AG08396 (cell line): ENCODE measurements at regions not wholly inside any gene's neighbourhood (a gene's known extent, or its start where the extent isn't known, plus 50 kb on each side); places are given as distances from the start of the nearest gene placed in this dataset.

Experiments used
- DNase-seq: peaks from one replicate; pipeline ENCODE4 v3.0.0; 2012; ENCODE audit warnings: low spot score, mixed read lengths

DNA sequence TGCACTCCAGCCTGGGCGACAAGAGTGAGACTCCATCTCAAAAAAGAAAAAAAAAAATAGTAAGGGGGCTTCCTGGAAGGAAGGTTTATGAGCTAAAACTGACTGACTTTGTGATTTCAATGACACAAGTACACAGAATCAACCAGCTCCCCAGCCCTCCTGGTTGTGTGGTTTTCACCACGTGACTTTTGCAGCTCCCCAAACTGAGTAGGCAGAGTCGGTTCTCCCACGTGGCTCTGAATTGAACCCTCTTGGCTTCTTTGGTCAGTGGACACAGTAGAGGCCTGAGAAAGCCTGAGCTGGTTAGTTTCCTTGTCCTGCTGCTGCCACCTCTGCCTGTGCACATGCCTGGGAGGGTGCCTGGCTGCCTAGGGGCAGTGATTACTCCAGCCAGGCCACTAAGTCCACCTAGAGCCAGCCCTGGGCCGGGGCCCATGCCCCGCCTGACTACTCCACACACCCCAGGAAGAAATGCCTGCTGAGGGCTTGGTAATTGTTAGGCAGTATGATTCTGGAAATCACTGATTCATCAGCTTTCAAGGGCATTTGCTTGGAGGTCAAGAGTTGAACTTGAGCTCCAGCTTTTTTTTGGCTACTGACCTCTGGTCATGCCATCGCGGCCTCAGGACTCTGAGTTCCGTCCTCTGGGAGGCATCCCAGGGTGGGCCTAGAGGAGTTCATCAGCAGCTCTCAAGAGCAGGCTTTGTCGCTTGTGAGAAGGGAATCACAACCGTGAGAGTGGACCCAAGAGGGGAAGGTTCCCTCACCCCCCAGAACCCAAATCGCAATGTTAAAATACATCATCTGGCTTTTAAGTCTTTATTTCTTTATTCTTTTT is 431.9 kb upstream of the HS6ST1 start:
- DNase-seq: no peak

DNA sequence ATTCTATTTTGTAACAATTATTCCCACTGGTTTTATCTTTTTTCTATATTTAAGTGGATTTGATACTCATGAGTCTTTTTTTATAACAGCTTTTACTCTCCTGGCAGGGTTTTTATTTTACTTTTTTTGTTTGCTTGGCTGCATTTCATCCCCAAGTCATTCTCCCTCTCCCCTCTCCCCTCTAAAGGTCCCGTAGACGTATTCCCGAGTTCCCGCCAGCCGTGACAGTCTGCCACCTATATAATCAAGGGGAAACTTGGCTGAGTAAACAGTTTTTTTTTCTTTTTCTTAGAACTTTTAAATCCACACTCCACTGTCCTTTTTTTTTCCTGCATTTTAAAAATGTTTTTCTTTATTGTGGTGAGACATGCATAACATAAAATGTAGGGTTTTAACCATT is 433.1 kb upstream of the HS6ST1 start:
- DNase-seq: no peak

DNA sequence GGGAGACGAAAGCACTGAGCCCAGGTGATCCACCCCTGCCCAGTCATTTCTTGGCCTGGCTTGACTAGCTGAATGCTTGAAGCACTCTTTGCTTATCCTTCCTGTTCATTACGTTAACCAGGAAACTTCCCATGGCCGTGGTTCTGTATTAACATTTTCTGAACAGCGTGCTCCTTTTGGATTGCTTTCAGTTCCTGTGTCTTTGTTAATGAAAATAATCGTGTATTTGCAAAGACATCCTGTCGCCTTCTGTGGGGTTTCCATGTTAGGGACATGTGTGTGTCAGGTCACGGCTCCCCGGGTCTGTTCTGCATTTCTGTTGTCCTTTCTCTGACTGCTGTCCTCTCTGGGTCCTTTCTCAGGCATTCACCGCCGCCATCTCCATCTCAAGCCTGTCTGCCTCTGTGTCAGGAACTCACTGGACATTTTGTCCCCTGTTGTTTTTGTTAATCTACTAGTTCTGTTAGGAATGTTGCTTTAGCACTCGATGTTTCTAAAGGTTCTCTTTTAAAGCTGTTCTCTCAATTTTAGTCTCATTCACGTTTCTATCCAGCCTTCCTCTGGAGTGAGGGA is 434.1 kb upstream of the HS6ST1 start:
- no peak for DNase-seq

DNA sequence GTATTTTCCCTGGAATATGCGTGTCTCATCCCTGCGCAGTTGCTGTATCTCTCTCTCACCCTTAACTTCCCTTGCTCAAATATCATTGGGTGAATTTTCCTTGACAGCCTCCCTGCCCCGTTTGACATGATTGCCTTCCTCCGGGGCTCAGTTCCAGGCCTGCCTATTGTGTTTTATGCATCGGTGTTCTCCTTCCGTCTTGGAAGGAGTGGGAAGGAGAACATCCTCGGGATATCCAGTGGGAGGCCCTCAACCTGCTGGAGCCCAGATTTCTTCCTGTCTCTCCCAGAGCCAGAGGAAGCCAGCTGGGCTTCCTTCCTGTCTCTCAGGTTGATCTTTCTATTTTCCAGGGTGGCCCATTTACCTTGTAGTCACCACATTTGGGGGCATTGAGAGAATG is 434.7 kb upstream of the HS6ST1 start:
- no peak for DNase-seq

DNA sequence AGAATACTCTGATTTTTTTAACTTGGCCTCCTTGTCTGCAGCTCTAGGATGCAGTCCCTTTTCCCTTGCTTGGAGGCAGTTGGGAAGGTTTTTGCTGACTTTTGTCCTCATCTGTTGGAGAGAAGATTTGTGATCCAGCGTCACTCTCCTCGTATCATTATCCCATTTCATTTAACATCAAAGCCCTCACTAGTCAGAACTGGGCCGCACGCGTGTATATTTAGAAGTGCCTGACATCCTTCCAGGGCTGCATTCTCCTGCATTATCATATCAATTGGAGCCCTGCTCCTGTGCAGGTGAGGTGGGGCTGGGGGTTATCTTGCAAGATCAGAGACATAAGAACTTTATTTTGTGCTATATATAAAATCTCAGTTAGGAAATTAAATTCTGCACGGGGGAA is 435.1 kb upstream of the HS6ST1 start:
- DNase-seq: no peak

DNA sequence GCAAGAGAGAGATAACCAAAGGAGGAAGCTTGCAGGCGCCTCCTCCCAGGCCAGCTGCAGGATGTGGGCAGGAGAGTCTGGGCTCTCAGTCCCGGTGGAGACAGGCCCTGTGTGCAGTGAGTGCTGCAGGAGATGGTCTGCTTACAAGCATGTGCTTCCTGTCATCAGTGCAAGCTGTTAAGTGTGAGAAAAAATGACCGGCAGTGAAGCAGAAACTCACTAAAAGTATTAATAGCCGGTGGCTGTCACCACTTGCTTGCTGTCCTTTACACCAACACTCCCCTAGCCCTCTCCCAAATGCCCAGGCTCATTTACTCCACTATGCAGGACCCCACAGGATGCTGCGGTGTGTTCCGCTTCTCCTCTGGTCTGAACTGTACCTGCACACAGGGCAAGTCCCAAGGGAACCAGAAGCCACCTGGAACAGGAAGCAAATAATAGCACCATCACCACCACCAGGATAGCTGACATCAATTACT is 435.6 kb upstream of the HS6ST1 start:
- no peak for DNase-seq

DNA sequence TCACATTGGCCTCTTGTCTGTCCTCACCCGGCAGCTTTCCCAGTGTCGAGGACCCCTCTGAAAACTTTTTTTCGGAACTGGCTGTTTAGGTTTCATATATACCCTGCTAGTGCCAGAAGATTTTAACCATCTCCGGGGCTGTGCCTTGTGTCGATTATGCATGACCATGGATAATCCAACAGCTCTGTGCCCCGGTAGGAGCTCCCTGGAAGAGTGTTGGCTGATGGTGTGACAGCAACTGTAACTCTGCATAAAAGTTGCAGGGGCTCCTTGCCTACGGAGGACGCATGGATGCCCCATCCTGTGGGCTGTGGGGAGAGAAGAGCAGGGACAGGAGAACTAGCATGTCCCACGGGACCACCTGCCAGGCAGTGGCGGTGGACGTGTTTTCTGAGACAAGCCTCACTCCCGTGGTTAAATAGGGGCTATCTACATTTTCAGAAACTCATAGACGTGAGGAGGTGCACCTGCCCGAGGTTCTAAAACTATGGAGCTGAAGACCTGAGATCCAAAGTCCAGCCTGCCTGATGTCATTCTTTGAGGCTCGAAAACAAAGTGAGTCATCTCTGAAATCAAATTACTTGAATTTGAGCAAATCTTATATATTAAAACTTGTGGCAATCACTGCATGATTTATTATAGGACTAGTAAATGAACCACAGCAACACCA is 437.2 kb upstream of the HS6ST1 start:
- no peak for DNase-seq

DNA sequence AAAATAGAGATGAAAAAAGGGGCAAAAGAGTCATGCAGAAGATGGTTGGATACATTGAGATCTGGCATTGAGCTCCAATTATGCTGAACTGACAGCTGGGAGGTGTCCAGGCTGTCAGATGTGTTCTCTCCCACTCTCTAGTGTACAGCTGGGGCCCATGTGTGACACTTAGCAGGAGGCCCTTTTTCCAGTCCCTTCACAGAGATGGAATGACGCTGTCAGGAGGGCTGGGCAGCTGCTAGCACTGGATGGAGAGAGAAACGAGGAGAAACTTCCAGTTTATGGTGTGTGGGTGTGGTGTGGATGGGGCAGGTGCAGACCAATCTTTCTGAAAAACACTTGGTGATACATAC is 437.7 kb upstream of the HS6ST1 start:
- no peak for DNase-seq

DNA sequence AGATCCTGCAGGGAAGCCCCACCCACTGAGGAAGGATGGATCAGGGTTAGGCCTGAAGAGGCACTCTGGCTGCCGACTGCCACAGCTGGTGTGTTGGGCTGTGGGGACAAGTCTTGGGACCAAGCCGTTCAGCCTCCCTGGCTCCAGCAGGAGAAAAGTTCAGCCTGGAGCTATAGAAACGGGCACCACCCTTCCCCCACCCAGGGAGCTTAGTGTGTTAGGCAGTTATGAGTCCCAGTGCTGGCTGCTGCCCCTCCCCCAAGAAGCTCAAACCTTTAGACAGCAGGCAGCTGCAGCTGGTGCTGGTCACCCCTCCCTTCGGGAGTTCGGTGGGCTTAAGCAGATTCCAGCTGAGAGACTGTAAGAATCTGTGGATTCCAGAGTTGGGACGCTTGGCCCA is 447.1 kb upstream of the HS6ST1 start:
- no peak for DNase-seq

DNA sequence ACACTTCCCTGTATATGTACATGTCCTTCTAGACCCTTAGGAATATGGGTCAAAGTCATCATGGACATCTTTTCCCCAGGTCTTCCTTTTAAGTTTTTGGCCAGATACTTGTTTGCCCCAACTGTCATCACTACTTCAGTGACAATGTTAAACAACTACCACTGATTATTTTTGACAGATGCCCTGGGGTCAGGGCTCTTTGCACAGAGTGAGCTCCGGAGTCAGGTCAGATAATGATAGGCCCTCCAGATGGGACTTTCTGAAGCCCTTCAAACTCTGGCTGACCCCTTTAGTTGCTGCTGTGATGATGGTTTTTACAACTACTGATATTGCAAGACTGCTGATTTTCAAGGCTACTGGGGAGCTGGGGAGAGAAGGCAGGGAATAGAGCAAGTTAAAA is 449.4 kb upstream of the HS6ST1 start:
- no peak for DNase-seq

DNA sequence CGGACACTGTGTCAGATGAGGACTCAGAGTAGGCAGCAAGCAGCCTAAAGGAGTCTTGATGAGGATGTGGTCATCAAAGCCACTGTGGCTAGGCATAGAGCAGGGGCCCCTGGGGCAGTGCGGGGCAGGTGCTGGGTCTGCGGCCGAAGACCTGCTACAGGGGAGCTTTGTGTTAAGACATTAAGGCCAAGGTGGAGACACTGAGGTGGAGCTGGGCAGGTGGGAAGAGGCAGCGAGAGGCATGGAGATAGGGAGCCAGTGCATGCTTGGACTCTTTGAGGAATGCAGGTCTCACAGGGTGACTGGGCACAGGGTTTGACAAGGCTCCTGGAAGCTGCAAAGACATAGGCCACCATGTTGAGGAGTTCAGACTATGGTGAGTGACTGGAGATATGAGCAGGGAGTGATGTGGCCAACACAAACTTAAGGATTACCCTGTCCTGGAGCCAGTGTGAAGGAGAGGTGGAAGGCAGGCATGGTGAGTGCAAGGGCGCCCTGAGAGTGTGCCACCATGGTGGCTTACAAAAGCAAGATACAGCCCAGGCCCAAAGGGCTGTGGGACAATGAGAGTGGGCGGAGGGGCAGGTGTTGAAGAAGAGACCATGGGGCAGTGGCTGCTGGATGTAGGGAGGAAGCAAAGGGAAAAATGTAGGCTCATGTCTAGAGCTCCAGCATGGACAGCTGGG is 450.9 kb upstream of the HS6ST1 start:
- no peak for DNase-seq

DNA sequence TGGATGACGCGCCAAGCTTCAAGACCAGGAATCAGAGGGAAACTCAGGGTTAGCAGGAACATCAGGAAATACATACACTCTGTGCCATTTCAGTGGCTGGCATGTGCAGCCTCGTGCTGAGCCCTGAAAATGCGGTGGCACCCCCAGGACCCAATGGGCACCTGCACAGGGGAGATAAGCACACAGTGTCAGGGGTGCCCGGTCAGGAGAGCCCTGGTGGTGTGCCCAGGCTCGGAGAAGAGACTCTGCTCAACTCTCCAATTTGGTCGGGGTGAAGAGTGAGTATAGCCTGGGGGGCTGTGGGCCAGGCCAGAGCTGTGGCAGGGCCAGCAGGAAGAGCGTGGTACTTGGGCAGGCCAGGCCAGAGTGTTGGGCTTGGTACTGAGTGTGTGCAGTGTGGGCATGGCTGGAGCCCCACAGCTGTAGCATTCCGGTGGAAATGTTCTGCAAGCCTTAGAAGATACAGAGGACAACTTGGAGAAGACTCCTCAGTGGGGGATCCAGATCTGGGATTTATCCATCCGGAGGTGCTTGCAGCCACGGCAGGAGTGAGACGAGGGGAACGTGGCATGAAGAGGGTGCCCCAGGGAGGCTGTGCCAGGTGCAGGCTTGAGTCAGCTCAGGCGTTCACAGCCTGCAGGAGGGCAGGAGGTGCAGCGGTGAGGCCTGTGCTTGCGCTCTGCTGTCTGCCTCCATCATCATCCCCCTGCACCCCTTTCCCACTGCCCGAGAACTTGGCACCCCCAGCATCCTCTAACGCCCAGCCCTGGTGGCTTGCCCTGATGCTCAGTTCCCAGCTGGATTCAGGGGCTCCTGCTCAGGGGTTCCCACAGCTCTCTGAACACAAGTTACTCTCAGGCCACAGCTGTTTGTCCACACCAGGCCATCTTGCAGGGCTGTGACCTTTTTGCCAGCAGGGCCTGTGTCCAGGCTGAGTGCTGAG is 451.7 kb upstream of the HS6ST1 start:
- DNase-seq: no peak

DNA sequence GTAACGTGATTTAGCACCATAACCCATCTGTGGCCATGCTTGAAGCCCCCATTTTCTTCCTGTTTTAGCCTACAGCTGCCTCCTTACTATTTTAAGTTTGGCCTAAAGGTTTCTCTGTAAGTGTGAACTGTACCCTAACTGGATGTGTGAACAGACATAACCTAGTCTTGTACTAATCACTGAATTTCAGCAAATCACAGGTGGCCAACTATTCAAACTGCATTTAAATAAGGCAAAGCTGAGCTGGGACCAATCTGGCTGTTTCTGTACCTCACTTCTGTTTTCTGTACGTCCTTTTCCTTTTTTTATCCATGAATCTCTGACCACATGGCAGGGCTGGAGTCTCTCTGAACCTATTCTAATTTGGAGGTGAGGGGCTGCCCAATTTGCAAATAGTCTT is 452.7 kb upstream of the HS6ST1 start:
- no peak for DNase-seq

DNA sequence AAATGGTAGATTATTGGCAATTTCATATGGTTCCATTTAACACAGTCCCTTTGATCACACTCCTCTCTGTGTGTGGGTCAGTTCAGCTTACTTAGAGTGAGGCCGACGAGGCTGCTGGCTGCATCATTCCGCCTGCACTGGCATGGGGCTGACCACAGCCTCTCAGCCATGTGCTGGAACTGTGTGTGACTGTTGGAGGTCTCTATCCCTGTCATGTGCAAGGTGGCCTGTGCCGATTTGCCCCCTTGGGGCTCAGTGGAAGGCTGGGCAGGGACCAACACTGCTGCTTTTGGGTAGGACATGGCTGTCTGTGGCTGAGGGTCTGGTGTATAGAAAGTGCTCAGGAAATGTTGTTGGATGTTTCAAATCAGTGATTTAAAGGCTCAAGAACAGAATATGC is 454.0 kb upstream of the HS6ST1 start:
- DNase-seq: no peak

DNA sequence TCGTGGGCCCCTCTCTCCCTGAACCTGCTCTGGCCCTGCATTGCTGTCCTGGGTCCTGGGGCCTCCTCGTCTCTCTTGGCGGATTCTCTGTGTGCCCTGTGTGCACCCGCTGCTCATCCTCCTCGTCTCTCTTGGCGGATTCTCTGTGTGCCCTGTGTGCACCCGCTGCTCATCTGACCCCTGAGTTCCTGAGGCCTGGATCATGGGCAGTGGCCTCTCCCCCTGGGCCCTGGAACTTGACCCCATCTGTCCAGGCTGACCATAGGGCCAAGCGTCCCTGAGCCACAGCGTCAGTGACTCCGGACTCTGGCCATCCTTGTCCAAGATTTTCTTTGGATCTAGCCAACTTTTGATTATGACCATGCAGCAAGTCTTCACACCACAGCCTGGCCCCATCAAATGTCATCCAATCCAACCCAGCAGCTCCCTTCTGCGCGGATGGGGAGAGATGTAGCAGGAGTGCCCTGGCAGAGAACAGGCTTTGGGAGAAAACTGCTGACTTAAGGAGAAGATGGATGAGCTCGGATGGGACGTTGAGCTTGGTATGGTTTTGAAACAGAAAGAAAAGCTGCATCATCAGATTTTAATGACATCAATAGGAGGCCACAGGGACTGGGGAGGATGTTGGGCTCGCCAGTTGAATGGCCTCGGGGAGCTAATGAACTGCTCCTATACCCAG is 455.1 kb upstream of the HS6ST1 start:
- DNase-seq: no peak

DNA sequence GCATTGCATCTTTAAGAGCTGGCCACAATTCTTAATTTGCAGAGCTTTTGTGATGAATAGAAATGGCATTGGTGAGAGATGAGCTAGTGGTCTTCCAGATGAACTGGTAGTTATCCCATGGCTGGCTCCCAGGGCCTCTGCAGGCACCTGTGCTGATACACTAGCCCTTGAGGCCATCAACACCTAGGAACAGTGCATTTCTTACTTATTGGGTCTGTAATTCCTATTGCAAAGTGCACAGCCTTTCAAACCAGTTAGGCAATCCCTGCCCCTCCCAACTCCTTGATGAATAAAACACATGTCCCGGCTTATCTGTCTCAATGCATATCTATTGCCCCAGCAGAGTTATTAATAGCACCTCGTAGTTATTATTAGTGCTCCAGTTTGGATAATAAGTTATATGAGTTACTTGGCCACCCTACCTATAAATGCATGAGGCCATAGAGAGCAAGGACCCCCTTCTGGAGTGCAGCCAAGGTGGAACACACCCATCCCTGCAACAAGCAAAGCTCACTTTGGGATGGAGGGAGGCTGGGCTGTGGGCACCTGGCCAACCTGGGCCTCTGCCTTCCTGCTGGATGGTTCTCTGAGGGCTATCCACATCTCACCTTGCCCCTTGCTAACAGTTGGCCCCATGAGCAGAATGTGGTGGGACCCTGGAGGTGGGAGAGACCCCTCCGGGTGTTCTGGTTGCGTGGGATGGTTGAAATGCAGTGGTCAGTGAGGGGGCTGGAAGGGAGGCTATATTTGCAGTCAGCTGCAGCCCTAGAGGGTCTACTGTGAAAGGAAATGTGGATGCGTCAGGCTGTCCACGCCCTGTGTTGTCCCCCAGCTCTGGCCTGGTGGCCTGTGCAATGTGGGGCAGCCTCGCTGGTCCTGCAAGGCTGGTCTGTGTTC is 455.9 kb upstream of the HS6ST1 start:
- no peak for DNase-seq

DNA sequence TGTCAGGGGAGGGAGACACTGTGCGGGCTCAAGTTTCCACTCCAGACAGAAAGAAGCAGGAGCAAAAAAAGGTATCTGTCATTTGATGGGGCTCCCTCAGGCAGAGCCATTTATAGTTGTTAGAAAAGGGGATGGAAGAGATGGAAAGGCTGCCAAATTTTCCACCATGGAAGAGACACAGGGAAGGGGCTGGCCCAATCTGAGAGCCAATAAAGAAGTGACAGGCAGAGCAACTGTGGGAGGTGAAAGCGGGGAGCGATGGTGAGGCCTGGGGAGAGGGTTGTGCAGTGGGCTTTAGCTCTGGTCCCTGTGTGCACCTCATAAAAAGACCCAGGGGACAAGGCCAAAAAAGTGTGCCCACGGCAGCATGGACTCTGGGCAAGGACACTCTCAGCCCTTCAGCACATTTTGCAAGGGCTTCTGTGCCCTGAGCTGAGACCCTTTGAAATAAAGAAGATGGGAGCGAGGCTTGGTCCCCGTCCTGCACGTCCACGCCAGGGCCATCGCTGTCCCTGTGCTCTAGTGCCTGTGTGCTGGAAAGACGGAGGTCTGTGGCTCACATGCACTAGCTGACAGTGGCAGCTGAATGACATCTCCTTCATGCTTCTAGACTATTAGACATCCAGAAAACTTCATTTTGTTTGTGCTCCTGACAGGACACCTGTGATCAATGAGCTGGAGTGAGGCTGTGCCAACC is 456.7 kb upstream of the HS6ST1 start:
- DNase-seq: no peak

DNA sequence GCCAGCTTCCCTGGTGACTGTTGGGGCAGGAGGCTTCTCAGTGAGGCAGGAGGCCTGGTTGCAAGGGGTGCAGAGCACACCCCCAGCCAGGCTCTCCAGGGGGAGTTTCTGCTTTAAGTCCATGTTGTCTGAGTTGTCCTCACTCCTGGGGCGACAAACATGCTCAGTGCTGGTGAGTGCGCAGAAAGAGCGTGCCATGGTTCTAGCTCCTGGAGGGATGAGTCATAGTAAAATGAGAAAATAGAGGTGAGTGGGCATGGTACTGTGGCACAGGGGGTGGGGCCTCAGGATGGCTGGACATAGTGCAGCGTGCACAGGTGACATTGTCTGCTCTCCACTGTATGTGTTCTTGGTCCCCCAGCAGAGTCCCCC is 457.2 kb upstream of the HS6ST1 start:
- no peak for DNase-seq

DNA sequence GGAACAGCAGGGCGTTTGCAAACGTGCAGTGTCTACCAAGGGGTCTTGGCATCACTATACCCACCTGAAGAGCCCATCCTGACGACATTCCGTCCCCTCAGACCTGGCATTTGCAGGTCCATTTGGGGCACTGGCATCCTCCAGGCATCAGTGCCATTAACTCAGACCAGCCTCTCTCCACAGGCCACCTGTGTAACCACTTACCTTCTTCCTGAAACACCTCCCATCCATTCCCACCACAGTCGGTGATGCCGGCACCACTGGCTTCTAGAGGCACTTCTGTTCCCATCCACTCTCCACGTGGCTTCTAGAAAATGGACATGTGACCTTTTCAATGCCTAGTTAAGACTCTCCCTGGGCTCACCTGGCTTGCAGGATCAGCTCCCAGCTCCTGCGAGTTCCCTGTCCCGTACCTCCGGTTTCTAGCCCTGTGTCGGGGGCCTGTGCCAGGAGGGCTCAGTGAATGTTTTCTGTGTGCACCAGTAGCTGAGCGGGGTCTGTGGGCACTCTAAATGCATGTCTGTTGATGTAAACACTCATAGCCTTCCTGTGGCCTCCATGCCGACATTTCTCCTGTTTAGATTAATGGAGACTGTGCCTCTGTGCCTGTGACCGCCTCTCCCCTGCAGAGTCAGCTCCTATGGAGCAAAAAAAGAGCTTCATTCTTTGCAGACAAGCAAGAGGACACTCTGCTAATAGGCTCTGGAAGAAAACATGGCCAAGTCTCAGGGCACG is 458.0 kb upstream of the HS6ST1 start:
- DNase-seq: no peak
